ENCODE measurements at regions not wholly inside any gene's neighbourhood (a gene's known extent, or its start where the extent isn't known, plus 50 kb on each side); places are given as distances from the start of the nearest gene placed in this dataset.

DNA sequence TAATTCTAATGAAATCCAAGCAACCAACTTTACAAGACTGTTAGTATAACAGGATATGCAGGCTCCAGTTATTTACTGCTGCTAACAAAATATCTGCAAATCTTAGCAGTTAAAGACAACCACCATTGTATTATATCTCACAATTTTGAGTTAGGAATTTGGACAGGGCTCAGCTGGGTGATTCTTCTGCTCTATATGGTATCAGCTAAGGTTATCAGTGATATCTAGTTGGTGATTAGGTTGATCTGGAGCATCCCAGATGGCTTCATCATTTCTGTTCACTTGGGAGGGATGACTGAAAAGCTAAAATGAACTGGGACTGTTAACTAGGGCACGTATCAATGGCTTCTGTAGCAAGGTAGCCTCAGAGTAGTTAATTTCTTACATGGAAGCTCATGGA lies 105.7 kb downstream of the MBL2 start:
- no peaks in the 10 kb centered on the region for H3K36me3 ChIP-seq (ENCODE audit: control insufficient read depth in 4 of 4, insufficient read depth in 3 of 4, low read depth in 1 of 4, low read length in 3 of 4)
- H3K4me1 ChIP-seq (ENCODE audit: control insufficient read depth in 4 of 4, insufficient read depth in 4 of 4, low read length in 3 of 4), result no peaks in the 10 kb centered on the region
- H3K9ac ChIP-seq (ENCODE audit: low read depth in 1 of 2, low read length in 2 of 2), result no peak overlapping the region
- H3K4me3 ChIP-seq (ENCODE audit: low read depth in 1 of 3, low read length in 3 of 3), result no peak overlapping the region
- peaks cover 0 to 3% (median 1%) of the 10 kb centered on the region in 4 donors for H3K9me3 ChIP-seq (ENCODE audit: control insufficient read depth in 4 of 4, low read length in 3 of 4)
- peaks cover 0 to under 1% (median 0%) of the 10 kb centered on the region in 4 donors for H3K27me3 ChIP-seq (ENCODE audit: control insufficient read depth in 4 of 4, insufficient read depth in 4 of 4, low read length in 3 of 4)
- H3K27ac ChIP-seq (ENCODE audit: low read depth in 1 of 2, low read length in 2 of 2), result no peak overlapping the region
- no peak for DNase-seq (ENCODE audit: low spot score)
- 74% methylated on average over 1 of the region's 1 CpG for WGBS
- TF ChIP-seq HNF4G (IDR thresholded peaks at IDR 0.05), result no peak
- TF ChIP-seq, protein P1, sequence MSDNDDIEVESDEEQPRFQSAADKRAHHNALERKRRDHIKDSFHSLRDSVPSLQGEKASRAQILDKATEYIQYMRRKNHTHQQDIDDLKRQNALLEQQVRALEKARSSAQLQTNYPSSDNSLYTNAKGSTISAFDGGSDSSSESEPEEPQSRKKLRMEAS (IDR thresholded peaks at IDR 0.05), result no peak
- TF ChIP-seq FOXA2 (IDR thresholded peaks at IDR 0.05), result no peak
- no peak for TF ChIP-seq JUND (IDR thresholded peaks at IDR 0.05)
- TF ChIP-seq EGR1 (IDR thresholded peaks at IDR 0.05; ENCODE audit: low read depth in 2 of 2), result no peak

DNA sequence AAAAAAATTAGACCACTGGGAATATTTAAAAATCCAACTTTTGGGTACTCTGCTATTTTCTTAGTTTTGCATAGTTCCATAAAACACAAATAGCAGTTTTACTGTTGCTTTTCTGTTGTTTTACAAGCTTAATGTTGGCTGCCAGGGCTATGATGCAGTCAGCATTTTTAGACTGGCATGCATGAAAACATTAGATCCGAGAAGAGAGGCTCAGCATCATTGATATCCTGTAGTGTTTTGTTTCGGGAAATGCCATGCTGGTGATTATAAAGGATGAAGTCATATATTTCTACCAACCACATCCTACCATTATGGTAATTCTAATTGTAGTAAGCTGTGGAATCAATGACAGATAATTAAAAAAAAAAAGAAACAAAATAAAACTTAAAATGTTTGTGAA lies 104.6 kb downstream of the MBL2 start:
- TF ChIP-seq HNF4A (conservative IDR thresholded peaks at IDR 0.05) (no peak), GABPA (IDR thresholded peaks at IDR 0.05 in 1 of 2, conservative IDR thresholded peaks at IDR 0.05 in 1 of 2) (no peak), JUND (IDR thresholded peaks at IDR 0.05) (no peak), YY1 (IDR thresholded peaks at IDR 0.05) (no peak), HNF4G (IDR thresholded peaks at IDR 0.05) (no peak), TAF1 (conservative IDR thresholded peaks at IDR 0.05) (no peak), FOXA2 (IDR thresholded peaks at IDR 0.05) (no peak)
- TF ChIP-seq, protein P1 (IDR thresholded peaks at IDR 0.05), result no peak
- peaks cover 0 to 2% (median 0%) of the 10 kb centered on the region in 4 donors for H3K27me3 ChIP-seq (ENCODE audit: control insufficient read depth in 4 of 4, insufficient read depth in 4 of 4, low read length in 3 of 4)
- H3K9ac ChIP-seq (ENCODE audit: low read depth in 1 of 2, low read length in 2 of 2), result no peak overlapping the region
- no peak overlapping the region for H3K27ac ChIP-seq (ENCODE audit: low read depth in 1 of 2, low read length in 2 of 2)
- peaks cover 0 to 3% (median 1%) of the 10 kb centered on the region in 4 donors for H3K9me3 ChIP-seq (ENCODE audit: control insufficient read depth in 4 of 4, low read length in 3 of 4)
- no peak for DNase-seq (ENCODE audit: low spot score)
- H3K36me3 ChIP-seq (ENCODE audit: control insufficient read depth in 4 of 4, insufficient read depth in 3 of 4, low read depth in 1 of 4, low read length in 3 of 4), result no peaks in the 10 kb centered on the region
- WGBS, result 65% methylated on average over 2 of the region's 2 CpGs
- no peak overlapping the region for H3K4me3 ChIP-seq (ENCODE audit: low read depth in 1 of 3, low read length in 3 of 3)
- H3K4me1 ChIP-seq (ENCODE audit: control insufficient read depth in 4 of 4, insufficient read depth in 4 of 4, low read length in 3 of 4), result no peaks in the 10 kb centered on the region

DNA sequence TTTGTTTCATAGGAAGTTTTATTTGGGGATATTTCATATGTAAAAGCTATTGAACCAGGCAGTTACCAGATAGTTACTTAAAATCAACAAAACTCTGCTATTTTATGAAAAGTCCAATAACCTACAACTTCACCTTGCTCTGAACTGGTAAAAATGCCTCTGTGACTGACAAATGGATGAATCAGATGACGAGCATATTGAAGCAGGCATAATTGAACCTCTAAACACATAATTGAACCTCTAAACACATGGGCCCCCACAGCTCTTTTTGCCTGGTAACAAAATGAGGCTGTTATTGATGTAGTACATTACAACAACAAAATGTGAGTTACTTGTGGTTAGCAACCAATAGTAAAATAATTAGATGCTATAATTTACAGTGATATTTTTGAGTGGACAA lies 99.7 kb downstream of the MBL2 start:
- Histone ChIP-seq H3K9me3 (ENCODE audit: control insufficient read depth in 4 of 4, low read length in 3 of 4) (peaks cover 0 to 2% (median 0%) of the 10 kb centered on the region in 4 donors), H3K9ac (ENCODE audit: low read depth in 1 of 2, low read length in 2 of 2) (no peak overlapping the region), H3K4me1 (ENCODE audit: control insufficient read depth in 4 of 4, insufficient read depth in 4 of 4, low read length in 3 of 4) (no peaks in the 10 kb centered on the region), H3K27ac (ENCODE audit: low read depth in 1 of 2, low read length in 2 of 2) (no peak overlapping the region), H3K4me3 (ENCODE audit: low read depth in 1 of 3, low read length in 3 of 3) (no peak overlapping the region), H3K27me3 (ENCODE audit: control insufficient read depth in 4 of 4, insufficient read depth in 4 of 4, low read length in 3 of 4) (peaks cover 0 to 2% (median 0%) of the 10 kb centered on the region in 4 donors), H3K36me3 (ENCODE audit: control insufficient read depth in 4 of 4, insufficient read depth in 3 of 4, low read depth in 1 of 4, low read length in 3 of 4) (no peaks in the 10 kb centered on the region)
- 69% methylated on average over 1 of the region's 1 CpG for WGBS
- no peak for DNase-seq (ENCODE audit: low spot score)
- TF ChIP-seq GABPA (IDR thresholded peaks at IDR 0.05 in 1 of 2, conservative IDR thresholded peaks at IDR 0.05 in 1 of 2) (no peak), TAF1 (conservative IDR thresholded peaks at IDR 0.05) (no peak), FOXA1 (IDR thresholded peaks at IDR 0.05) (no peak), RXRA (IDR thresholded peaks at IDR 0.05) (no peak), EGR1 (IDR thresholded peaks at IDR 0.05; ENCODE audit: low read depth in 2 of 2) (no peak), HNF4G (IDR thresholded peaks at IDR 0.05) (no peak), FOXA2 (IDR thresholded peaks at IDR 0.05) (no peak), NR2F2 (IDR thresholded peaks at IDR 0.05) (no peak), RAD21 (IDR thresholded peaks at IDR 0.05) (no peak), JUND (IDR thresholded peaks at IDR 0.05) (no peak)
- TF ChIP-seq, protein P1 (IDR thresholded peaks at IDR 0.05), result no peak
- TF ChIP-seq, protein P2, sequence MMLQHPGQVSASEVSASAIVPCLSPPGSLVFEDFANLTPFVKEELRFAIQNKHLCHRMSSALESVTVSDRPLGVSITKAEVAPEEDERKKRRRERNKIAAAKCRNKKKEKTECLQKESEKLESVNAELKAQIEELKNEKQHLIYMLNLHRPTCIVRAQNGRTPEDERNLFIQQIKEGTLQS (IDR thresholded peaks at IDR 0.05), result no peak
- TF ChIP-seq, protein P3, sequence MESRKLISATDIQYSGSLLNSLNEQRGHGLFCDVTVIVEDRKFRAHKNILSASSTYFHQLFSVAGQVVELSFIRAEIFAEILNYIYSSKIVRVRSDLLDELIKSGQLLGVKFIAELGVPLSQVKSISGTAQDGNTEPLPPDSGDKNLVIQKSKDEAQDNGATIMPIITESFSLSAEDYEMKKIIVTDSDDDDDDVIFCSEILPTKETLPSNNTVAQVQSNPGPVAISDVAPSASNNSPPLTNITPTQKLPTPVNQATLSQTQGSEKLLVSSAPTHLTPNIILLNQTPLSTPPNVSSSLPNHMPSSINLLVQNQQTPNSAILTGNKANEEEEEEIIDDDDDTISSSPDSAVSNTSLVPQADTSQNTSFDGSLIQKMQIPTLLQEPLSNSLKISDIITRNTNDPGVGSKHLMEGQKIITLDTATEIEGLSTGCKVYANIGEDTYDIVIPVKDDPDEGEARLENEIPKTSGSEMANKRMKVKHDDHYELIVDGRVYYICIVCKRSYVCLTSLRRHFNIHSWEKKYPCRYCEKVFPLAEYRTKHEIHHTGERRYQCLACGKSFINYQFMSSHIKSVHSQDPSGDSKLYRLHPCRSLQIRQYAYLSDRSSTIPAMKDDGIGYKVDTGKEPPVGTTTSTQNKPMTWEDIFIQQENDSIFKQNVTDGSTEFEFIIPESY (IDR thresholded peaks at IDR 0.05), result no peak
